ENCODE measurements at regions not wholly inside any gene's neighbourhood (a gene's known extent, or its start where the extent isn't known, plus 50 kb on each side); places are given as distances from the start of the nearest gene placed in this dataset.
"Not testable (repeated sequence)": the region's sequence is repeated elsewhere in the genome, so short reads cannot be mapped to it uniquely, and the experiment has no call there.

GRCh38 chr16:5221831-5222230 is 124.2 kb upstream of the EEF2KMT start:
- TF ChIP-seq CTCF, POLR2A (IDR thresholded peaks at IDR 0.05): not testable (repeated sequence)
